NCI-H446 treated with DMSO at 0.1 percent for 48 hours (cell line): ENCODE measurements at regions not wholly inside any gene's neighbourhood (a gene's known extent, or its start where the extent isn't known, plus 50 kb on each side); places are given as distances from the start of the nearest gene placed in this dataset.
A peak's percentile ranks its signal among the peaks of the same experiment; 100 is the strongest.

ENCODE experiments used
- DNase-seq: peaks from one replicate; lab custom pipeline; 2025; lab: John Stamatoyannopoulos, UW

GRCh38 chr2:66960161-66960560, 437.0 kb upstream of the ETAA1 start:
- no peak for DNase-seq

GRCh38 chr2:66962716-66963115, 434.4 kb upstream of the ETAA1 start:
- DNase-seq: no peak

GRCh38 chr2:66966631-66967030, 430.5 kb upstream of the ETAA1 start:
- no peak for DNase-seq

- DNase-seq: peak; percentile 94
Observed at GRCh38 chr2:66968946-66969345, 428.2 kb upstream of the ETAA1 start.

- DNase-seq: no peak
Observed at GRCh38 chr2:66981074-66981473, 416.1 kb upstream of the ETAA1 start.

- no peak for DNase-seq
Observed at GRCh38 chr2:66982766-66983165, 414.4 kb upstream of the ETAA1 start.

GRCh38 chr2:66984864-66985263, 412.3 kb upstream of the ETAA1 start:
- no peak for DNase-seq

- no peak for DNase-seq
Observed at GRCh38 chr2:66985906-66986305, 411.2 kb upstream of the ETAA1 start.

- DNase-seq: no peak
Observed at GRCh38 chr2:66987733-66988132, 409.4 kb upstream of the ETAA1 start.

GRCh38 chr2:66994654-66995053, 402.5 kb upstream of the ETAA1 start:
- DNase-seq: no peak

GRCh38 chr2:66995636-66996035, 401.5 kb upstream of the ETAA1 start:
- no peak for DNase-seq

- no peak for DNase-seq
Observed at GRCh38 chr2:67002618-67003371, 394.3 kb upstream of the ETAA1 start.

- DNase-seq: no peak
Observed at GRCh38 chr2:67006373-67006960, 390.7 kb upstream of the ETAA1 start.

GRCh38 chr2:67008155-67008554, 389.0 kb upstream of the ETAA1 start:
- DNase-seq: no peak

- DNase-seq: no peak
Observed at GRCh38 chr2:67012165-67012564, 385.0 kb upstream of the ETAA1 start.

GRCh38 chr2:67013821-67014220, 383.3 kb upstream of the ETAA1 start:
- no peak for DNase-seq

- DNase-seq: no peak
Observed at GRCh38 chr2:67015681-67016080, 381.5 kb upstream of the ETAA1 start.

- DNase-seq: no peak
Observed at GRCh38 chr2:67018301-67018700, 378.8 kb upstream of the ETAA1 start.

GRCh38 chr2:67032076-67032475, 365.1 kb upstream of the ETAA1 start:
- no peak for DNase-seq

- no peak for DNase-seq
Observed at GRCh38 chr2:67036444-67036843, 360.7 kb upstream of the ETAA1 start.

GRCh38 chr2:67037655-67038054, 359.5 kb upstream of the ETAA1 start:
- DNase-seq: no peak

GRCh38 chr2:67038195-67038594, 358.9 kb upstream of the ETAA1 start:
- DNase-seq: no peak

GRCh38 chr2:67039058-67039457, 358.1 kb upstream of the ETAA1 start:
- DNase-seq: no peak

- no peak for DNase-seq
Observed at GRCh38 chr2:67039517-67040103, 357.5 kb upstream of the ETAA1 start.
